ENCODE measurements at regions not wholly inside any gene's neighbourhood (a gene's known extent, or its start where the extent isn't known, plus 50 kb on each side); places are given as distances from the start of the nearest gene placed in this dataset.

GRCh38 chr11:45597097-45597496 lies 68.3 kb downstream of the CHST1 start:
- DNase-seq (ENCODE audit: low read depth), result no peak

GRCh38 chr11:45596571-45596970 lies 68.9 kb downstream of the CHST1 start:
- no peak for DNase-seq (ENCODE audit: low read depth)

- DNase-seq (ENCODE audit: low read depth), result peak; percentile 9
These were observed 71.4 kb downstream of the CHST1 start for GRCh38 chr11:45593992-45594391.

GRCh38 chr11:45592636-45593035 lies 72.8 kb downstream of the CHST1 start:
- no peak for DNase-seq (ENCODE audit: low read depth)

- peak; percentile 35 for DNase-seq (ENCODE audit: low read depth)
These were observed 74.7 kb downstream of the CHST1 start for GRCh38 chr11:45590743-45591142.

GRCh38 chr11:45585205-45585604 lies 80.2 kb downstream of the CHST1 start:
- no peak for DNase-seq (ENCODE audit: low read depth)

GRCh38 chr11:45583981-45584566 lies 81.3 kb downstream of the CHST1 start:
- DNase-seq (ENCODE audit: low read depth), result no peak

GRCh38 chr11:45580399-45580798 lies 85.0 kb downstream of the CHST1 start:
- DNase-seq (ENCODE audit: low read depth), result peak; percentile 45

- no peak for DNase-seq (ENCODE audit: low read depth)
These were observed 87.1 kb downstream of the CHST1 start for GRCh38 chr11:45578316-45578715.

GRCh38 chr11:45577752-45578151 lies 87.7 kb downstream of the CHST1 start:
- DNase-seq (ENCODE audit: low read depth), result no peak

- no peak for DNase-seq (ENCODE audit: low read depth)
These were observed 88.8 kb downstream of the CHST1 start for GRCh38 chr11:45576461-45577215.

GRCh38 chr11:45573728-45574127 lies 91.7 kb downstream of the CHST1 start:
- no peak for DNase-seq (ENCODE audit: low read depth)

GRCh38 chr11:45572354-45573123 lies 92.9 kb downstream of the CHST1 start:
- DNase-seq (ENCODE audit: low read depth), result no peak

GRCh38 chr11:45569776-45570175 lies 95.6 kb downstream of the CHST1 start:
- no peak for DNase-seq (ENCODE audit: low read depth)

GRCh38 chr11:45568049-45568448 lies 97.4 kb downstream of the CHST1 start:
- DNase-seq (ENCODE audit: low read depth), result no peak

- DNase-seq (ENCODE audit: low read depth), result no peak
These were observed 99.9 kb downstream of the CHST1 start for GRCh38 chr11:45565446-45565988.

GRCh38 chr11:45563810-45564209 lies 101.6 kb downstream of the CHST1 start:
- no peak for DNase-seq (ENCODE audit: low read depth)

- DNase-seq (ENCODE audit: low read depth), result no peak
These were observed 102.3 kb downstream of the CHST1 start for GRCh38 chr11:45563171-45563570.

GRCh38 chr11:45560913-45561281 lies 104.5 kb downstream of the CHST1 start:
- DNase-seq (ENCODE audit: low read depth), result no peak

- no peak for DNase-seq (ENCODE audit: low read depth)
These were observed 105.1 kb downstream of the CHST1 start for GRCh38 chr11:45560155-45560912.

- DNase-seq (ENCODE audit: low read depth), result peak; percentile 9
These were observed 108.3 kb downstream of the CHST1 start for GRCh38 chr11:45556851-45557707.

Data from EH (cell line).